WTC11 (cell line): ENCODE measurements at regions not wholly inside any gene's neighbourhood (a gene's known extent, or its start where the extent isn't known, plus 50 kb on each side); places are given as distances from the start of the nearest gene placed in this dataset.

Experiments used
- ATAC-seq: fragments of 200-7000 bp; cut with Tn5 transposase; 2 replicates; pipeline ENCODE4 v1.10.0; 2021; ENCODE audit warnings: mild to moderate bottlenecking, moderate library complexity
- CTCF ChIA-PET: fragments of 300-600 bp; sonication (Branson Sonifier 250); formaldehyde crosslinking; loops from one replicate; lab custom pipeline; 2021; ENCODE audit warnings: antibody characterized with exemption; lab: Charles Lee
- POLR2A ChIA-PET: fragments of 350-600 bp; sonication (Branson Sonifier 250); formaldehyde crosslinking; loops from one replicate; lab custom pipeline; 2021; ENCODE audit warnings: antibody characterized with exemption; lab: Charles Lee
- DNase-seq: peaks from one replicate; pipeline ENCODE4 v3.0.0; 2021; ENCODE audit warnings: low spot score
- H3K27ac Mint-ChIP-seq: 2 replicates; pipeline ENCODE4 v1.8.0; 2021; ENCODE audit warnings: mixed read lengths
- H3K27me3 Mint-ChIP-seq: 2 replicates; pipeline ENCODE4 v1.8.0; 2021; ENCODE audit warnings: low read depth, mild to moderate bottlenecking, moderate library complexity, mixed read lengths
- H3K36me3 Mint-ChIP-seq: 2 replicates; pipeline ENCODE4 v1.8.0; 2021; ENCODE audit warnings: mixed read lengths
- H3K4me1 Mint-ChIP-seq: 2 replicates; pipeline ENCODE4 v1.8.0; 2022; ENCODE audit warnings: mixed read lengths
- H3K4me3 Mint-ChIP-seq: 2 replicates; pipeline ENCODE4 v1.8.0; 2021; ENCODE audit warnings: mild to moderate bottlenecking, moderate library complexity, mixed read lengths
- H3K9me3 Mint-ChIP-seq: 2 replicates; pipeline ENCODE4 v1.8.0; 2021; ENCODE audit warnings: mixed read lengths
- JAZF1 ChIP-seq: fragments of 250-450 bp; sonication (Bioruptor Pico); IDR thresholded peaks from 2 replicates; pipeline ENCODE4 v1.9.0; 2021; ENCODE audit warnings: moderate library complexity, mild to moderate bottlenecking, inconsistent platforms
- MXD4 ChIP-seq: fragments of 250-450 bp; sonication (Bioruptor Pico); IDR thresholded peaks from 2 replicates; pipeline ENCODE4 v1.8.0; 2021; ENCODE audit warnings: mild to moderate bottlenecking, moderate library complexity, borderline replicate concordance
- NR1H2 ChIP-seq: sonication (generic); formaldehyde crosslinking; IDR thresholded peaks from 2 replicates; pipeline ENCODE4 v1.9.0; 2021; ENCODE audit warnings: mild to moderate bottlenecking, moderate library complexity, missing genetic modification reagents
- PRRX2 ChIP-seq: fragments of 250-450 bp; sonication (Bioruptor Pico); IDR thresholded peaks from 2 replicates; pipeline ENCODE4 v1.8.0; 2021; ENCODE audit warnings: mild to moderate bottlenecking
- ZNF121 ChIP-seq: sonication (generic); formaldehyde crosslinking; IDR thresholded peaks from 2 replicates; pipeline ENCODE4 v1.8.0; 2023; ENCODE audit warnings: missing genetic modification reagents
- ZNF219 ChIP-seq: sonication (generic); formaldehyde crosslinking; IDR thresholded peaks from 2 replicates; pipeline ENCODE4 v1.8.0; 2023; ENCODE audit warnings: missing genetic modification reagents, mild to moderate bottlenecking, borderline replicate concordance
- ZNF317 ChIP-seq: sonication (generic); formaldehyde crosslinking; IDR thresholded peaks from 2 replicates; pipeline ENCODE4 v1.8.1; 2023; ENCODE audit warnings: low read depth, mild to moderate bottlenecking, moderate library complexity, missing genetic modification reagents, borderline replicate concordance
- TF ChIP-seq, protein P1 (sequence below): sonication (generic); formaldehyde crosslinking; IDR thresholded peaks from 2 replicates; pipeline ENCODE4 v1.8.1; 2023; ENCODE audit warnings: mild to moderate bottlenecking, missing genetic modification reagents, borderline replicate concordance
- TF ChIP-seq, protein P2 (sequence below): fragments of 200-600 bp; IDR thresholded peaks from 2 replicates; pipeline ENCODE4 v1.8.0; 2022; ENCODE audit warnings: antibody characterized with exemption
- TF ChIP-seq, protein P3 (sequence below): sonication (generic); formaldehyde crosslinking; IDR thresholded peaks from 2 replicates; pipeline ENCODE4 v1.8.1; 2023; ENCODE audit warnings: mild to moderate bottlenecking, missing genetic modification reagents, moderate library complexity
- TF ChIP-seq, protein P4 (sequence below): fragments of 250-450 bp; sonication (Bioruptor Pico); IDR thresholded peaks from 2 replicates; pipeline ENCODE4 v1.9.0; 2021; ENCODE audit warnings: moderate library complexity, mild to moderate bottlenecking, inconsistent platforms, borderline replicate concordance
- TF ChIP-seq, protein P5 (sequence below): sonication (generic); formaldehyde crosslinking; IDR thresholded peaks from 2 replicates; pipeline ENCODE4 v1.8.1; 2023; ENCODE audit warnings: mild to moderate bottlenecking, missing genetic modification reagents
- TF ChIP-seq, protein P6 (sequence below): sonication (generic); formaldehyde crosslinking; IDR thresholded peaks from 2 replicates; pipeline ENCODE4 v1.8.1; 2022; ENCODE audit warnings: low read depth, mild to moderate bottlenecking, moderate library complexity, missing genetic modification reagents, borderline replicate concordance
- TF ChIP-seq, protein P7 (sequence below): sonication (generic); formaldehyde crosslinking; IDR thresholded peaks from 2 replicates; pipeline ENCODE4 v1.8.0; 2022; ENCODE audit warnings: missing genetic modification reagents

DNA sequence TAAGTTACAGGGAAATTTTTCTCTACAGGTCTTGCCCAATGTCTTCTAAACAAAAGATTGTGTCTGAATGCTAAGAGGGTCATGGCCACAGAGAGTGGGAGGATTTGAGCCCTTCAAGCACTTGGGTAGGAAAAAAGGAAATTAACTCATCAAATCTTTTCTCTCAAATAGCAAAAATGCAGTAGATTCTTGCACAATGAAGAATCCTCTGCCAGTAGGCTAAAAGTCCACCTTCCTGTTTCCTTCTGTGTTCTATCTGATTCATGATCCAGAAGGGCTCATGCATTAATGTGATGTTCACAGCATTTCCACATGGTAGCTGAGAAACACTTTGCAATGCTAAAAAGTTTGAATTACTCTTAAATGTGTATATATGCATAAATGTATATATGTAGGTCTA lies 177.1 kb downstream of the CD47 start (continued):
- TF ChIP-seq, protein P1, sequence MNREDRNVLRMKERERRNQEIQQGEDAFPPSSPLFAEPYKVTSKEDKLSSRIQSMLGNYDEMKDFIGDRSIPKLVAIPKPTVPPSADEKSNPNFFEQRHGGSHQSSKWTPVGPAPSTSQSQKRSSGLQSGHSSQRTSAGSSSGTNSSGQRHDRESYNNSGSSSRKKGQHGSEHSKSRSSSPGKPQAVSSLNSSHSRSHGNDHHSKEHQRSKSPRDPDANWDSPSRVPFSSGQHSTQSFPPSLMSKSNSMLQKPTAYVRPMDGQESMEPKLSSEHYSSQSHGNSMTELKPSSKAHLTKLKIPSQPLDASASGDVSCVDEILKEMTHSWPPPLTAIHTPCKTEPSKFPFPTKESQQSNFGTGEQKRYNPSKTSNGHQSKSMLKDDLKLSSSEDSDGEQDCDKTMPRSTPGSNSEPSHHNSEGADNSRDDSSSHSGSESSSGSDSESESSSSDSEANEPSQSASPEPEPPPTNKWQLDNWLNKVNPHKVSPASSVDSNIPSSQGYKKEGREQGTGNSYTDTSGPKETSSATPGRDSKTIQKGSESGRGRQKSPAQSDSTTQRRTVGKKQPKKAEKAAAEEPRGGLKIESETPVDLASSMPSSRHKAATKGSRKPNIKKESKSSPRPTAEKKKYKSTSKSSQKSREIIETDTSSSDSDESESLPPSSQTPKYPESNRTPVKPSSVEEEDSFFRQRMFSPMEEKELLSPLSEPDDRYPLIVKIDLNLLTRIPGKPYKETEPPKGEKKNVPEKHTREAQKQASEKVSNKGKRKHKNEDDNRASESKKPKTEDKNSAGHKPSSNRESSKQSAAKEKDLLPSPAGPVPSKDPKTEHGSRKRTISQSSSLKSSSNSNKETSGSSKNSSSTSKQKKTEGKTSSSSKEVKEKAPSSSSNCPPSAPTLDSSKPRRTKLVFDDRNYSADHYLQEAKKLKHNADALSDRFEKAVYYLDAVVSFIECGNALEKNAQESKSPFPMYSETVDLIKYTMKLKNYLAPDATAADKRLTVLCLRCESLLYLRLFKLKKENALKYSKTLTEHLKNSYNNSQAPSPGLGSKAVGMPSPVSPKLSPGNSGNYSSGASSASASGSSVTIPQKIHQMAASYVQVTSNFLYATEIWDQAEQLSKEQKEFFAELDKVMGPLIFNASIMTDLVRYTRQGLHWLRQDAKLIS (CRISPR knock-in tag), result no peak
- no peak for TF ChIP-seq MXD4 (CRISPR knock-in tag)

DNA sequence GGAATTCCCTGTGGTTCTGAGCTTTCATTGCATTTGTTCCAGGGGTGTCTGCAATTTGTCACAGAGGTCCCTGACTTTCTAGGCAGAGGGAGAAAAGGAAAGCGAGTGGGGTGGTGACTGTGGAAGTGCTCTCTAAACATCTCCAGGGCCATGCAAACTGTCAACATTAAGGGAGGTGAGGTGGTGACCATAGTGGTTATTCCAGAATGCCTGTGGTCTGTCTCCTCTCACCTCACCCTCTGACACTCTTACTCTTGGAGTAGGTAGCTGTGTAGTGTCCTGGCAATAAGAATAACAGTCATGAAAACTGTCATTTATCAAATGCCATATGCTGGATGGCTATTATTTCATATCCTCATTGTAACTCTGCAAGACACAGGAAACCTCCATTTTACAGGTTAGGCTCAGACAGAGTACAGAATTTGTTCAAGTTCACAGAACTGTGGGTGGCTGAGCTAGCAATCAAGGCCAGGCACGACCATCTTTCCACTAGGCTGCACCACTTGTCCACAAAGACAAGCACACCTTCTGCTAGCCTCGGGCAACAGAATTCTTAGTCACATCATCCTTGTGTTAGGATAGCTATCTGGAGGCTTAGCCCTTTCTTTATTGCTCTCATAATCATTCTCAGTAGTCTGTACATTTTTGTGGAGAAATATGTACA lies 179.4 kb downstream of the CD47 start:
- Mint-ChIP-seq H3K27ac (no peak overlapping the region), H3K36me3 (peaks cover 2% of the 10 kb centered on the region; the same call in 1 of the 2 replicates), H3K4me1 (peaks cover 6% of the 10 kb centered on the region), H3K27me3 (no peaks in the 10 kb centered on the region; the same call in 1 of the 2 replicates), H3K4me3 (no peak overlapping the region), H3K9me3 (peaks cover 9% of the 10 kb centered on the region)
- POLR2A ChIA-PET, result interaction anchor here (0.6 kb wide), 1 partner anchor 704 kb away, joined by 3 read pairs; no protein-coding TSS in a partner anchor
- DNase-seq, result no peak
- CTCF ChIA-PET, result no interaction called here
- no peak for ATAC-seq
- TF ChIP-seq, protein P2, sequence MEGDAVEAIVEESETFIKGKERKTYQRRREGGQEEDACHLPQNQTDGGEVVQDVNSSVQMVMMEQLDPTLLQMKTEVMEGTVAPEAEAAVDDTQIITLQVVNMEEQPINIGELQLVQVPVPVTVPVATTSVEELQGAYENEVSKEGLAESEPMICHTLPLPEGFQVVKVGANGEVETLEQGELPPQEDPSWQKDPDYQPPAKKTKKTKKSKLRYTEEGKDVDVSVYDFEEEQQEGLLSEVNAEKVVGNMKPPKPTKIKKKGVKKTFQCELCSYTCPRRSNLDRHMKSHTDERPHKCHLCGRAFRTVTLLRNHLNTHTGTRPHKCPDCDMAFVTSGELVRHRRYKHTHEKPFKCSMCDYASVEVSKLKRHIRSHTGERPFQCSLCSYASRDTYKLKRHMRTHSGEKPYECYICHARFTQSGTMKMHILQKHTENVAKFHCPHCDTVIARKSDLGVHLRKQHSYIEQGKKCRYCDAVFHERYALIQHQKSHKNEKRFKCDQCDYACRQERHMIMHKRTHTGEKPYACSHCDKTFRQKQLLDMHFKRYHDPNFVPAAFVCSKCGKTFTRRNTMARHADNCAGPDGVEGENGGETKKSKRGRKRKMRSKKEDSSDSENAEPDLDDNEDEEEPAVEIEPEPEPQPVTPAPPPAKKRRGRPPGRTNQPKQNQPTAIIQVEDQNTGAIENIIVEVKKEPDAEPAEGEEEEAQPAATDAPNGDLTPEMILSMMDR, result no peak
- TF ChIP-seq PRRX2 (CRISPR knock-in tag), result no peak
- TF ChIP-seq, protein P3, sequence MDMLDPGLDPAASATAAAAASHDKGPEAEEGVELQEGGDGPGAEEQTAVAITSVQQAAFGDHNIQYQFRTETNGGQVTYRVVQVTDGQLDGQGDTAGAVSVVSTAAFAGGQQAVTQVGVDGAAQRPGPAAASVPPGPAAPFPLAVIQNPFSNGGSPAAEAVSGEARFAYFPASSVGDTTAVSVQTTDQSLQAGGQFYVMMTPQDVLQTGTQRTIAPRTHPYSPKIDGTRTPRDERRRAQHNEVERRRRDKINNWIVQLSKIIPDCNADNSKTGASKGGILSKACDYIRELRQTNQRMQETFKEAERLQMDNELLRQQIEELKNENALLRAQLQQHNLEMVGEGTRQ (CRISPR knock-in tag), result no peak
- TF ChIP-seq ZNF219 (CRISPR knock-in tag), result no peak

DNA sequence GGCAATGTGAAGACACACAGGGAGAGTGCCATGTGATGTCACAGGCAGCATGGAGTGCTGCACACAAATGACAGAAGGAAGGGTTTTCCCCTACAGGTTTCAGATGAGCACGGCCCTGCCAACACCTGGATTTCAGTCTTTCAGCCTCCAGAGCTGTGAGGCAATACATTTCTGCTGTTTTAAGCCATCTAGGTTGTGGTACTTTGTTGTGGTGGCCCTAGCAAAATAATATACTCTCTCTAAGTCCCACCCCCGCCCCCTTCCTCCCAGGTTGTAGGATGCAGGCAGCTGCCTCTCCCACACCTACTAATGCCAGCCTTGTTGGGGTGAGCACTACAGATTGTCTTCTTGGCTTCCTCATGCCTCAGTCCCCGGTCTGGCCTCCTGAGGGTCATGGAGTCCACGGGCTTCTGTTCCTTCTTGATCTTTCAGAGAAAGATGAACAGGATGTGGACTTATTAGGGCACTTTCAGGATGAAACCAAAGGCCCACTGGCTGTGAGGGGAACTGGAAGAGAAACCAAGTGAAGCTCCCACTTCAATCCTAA lies 180.0 kb downstream of the CD47 start:
- Mint-ChIP-seq H3K27me3 (no peaks in the 10 kb centered on the region), H3K4me1 (peaks cover 6% of the 10 kb centered on the region), H3K36me3 (no peaks in the 10 kb centered on the region), H3K4me3 (no peak overlapping the region), H3K9me3 (0 out of 2 replicates have a peak, but pooled peaks cover 3% of the 10 kb centered on the region), H3K27ac (no peak overlapping the region)
- POLR2A ChIA-PET, result interaction anchor here (0.6 kb wide), 1 partner anchor 703 kb away, joined by 3 read pairs; no protein-coding TSS in a partner anchor
- CTCF ChIA-PET, result no interaction called here
- no peak for DNase-seq
- ATAC-seq, result no peak
- TF ChIP-seq, protein P4, sequence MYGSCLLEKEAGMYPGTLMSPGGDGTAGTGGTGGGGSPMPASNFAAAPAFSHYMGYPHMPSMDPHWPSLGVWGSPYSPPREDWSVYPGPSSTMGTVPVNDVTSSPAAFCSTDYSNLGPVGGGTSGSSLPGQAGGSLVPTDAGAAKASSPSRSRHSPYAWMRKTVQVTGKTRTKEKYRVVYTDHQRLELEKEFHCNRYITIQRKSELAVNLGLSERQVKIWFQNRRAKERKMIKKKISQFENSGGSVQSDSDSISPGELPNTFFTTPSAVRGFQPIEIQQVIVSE (CRISPR knock-in tag), result no peak
- TF ChIP-seq, protein P5, sequence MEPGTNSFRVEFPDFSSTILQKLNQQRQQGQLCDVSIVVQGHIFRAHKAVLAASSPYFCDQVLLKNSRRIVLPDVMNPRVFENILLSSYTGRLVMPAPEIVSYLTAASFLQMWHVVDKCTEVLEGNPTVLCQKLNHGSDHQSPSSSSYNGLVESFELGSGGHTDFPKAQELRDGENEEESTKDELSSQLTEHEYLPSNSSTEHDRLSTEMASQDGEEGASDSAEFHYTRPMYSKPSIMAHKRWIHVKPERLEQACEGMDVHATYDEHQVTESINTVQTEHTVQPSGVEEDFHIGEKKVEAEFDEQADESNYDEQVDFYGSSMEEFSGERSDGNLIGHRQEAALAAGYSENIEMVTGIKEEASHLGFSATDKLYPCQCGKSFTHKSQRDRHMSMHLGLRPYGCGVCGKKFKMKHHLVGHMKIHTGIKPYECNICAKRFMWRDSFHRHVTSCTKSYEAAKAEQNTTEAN (CRISPR knock-in tag), result no peak
- TF ChIP-seq, protein P6, sequence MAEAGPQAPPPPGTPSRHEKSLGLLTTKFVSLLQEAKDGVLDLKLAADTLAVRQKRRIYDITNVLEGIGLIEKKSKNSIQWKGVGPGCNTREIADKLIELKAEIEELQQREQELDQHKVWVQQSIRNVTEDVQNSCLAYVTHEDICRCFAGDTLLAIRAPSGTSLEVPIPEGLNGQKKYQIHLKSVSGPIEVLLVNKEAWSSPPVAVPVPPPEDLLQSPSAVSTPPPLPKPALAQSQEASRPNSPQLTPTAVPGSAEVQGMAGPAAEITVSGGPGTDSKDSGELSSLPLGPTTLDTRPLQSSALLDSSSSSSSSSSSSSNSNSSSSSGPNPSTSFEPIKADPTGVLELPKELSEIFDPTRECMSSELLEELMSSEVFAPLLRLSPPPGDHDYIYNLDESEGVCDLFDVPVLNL (CRISPR knock-in tag), result no peak
- TF ChIP-seq ZNF121 (no peak), ZNF219 (CRISPR knock-in tag) (no peak), ZNF317 (CRISPR knock-in tag) (no peak), NR1H2 (CRISPR knock-in tag) (no peak), JAZF1 (CRISPR knock-in tag) (no peak)
- TF ChIP-seq, protein P2, result no peak
- TF ChIP-seq, protein P7, sequence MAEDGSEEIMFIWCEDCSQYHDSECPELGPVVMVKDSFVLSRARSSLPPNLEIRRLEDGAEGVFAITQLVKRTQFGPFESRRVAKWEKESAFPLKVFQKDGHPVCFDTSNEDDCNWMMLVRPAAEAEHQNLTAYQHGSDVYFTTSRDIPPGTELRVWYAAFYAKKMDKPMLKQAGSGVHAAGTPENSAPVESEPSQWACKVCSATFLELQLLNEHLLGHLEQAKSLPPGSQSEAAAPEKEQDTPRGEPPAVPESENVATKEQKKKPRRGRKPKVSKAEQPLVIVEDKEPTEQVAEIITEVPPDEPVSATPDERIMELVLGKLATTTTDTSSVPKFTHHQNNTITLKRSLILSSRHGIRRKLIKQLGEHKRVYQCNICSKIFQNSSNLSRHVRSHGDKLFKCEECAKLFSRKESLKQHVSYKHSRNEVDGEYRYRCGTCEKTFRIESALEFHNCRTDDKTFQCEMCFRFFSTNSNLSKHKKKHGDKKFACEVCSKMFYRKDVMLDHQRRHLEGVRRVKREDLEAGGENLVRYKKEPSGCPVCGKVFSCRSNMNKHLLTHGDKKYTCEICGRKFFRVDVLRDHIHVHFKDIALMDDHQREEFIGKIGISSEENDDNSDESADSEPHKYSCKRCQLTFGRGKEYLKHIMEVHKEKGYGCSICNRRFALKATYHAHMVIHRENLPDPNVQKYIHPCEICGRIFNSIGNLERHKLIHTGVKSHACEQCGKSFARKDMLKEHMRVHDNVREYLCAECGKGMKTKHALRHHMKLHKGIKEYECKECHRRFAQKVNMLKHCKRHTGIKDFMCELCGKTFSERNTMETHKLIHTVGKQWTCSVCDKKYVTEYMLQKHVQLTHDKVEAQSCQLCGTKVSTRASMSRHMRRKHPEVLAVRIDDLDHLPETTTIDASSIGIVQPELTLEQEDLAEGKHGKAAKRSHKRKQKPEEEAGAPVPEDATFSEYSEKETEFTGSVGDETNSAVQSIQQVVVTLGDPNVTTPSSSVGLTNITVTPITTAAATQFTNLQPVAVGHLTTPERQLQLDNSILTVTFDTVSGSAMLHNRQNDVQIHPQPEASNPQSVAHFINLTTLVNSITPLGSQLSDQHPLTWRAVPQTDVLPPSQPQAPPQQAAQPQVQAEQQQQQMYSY, result no peak
